Ovary (tissue), 3 donors: ENCODE measurements at regions not wholly inside any gene's neighbourhood (a gene's known extent, or its start where the extent isn't known, plus 50 kb on each side); places are given as distances from the start of the nearest gene placed in this dataset.

Experiments used
- POLR2A ChIP-seq: fragments of 450-650 bp; IDR thresholded peaks from one replicate; pipeline ENCODE4 v1.6.1; 2017; ENCODE audit warnings: antibody characterized with exemption, mild to moderate bottlenecking, moderate library complexity
- TF ChIP-seq, protein P1 (sequence below), 3 donors: fragments of 450-650 bp in 2 of 3; fragments of 200-600 bp in 1 of 3; IDR thresholded peaks; one replicate each; pipeline versions ENCODE4 v1.5.1 to v1.8.0; 2016 to 2022; ENCODE audit warnings: antibody characterized with exemption in 3 of 3, mild to moderate bottlenecking in 1 of 3
- donor health status: DM: no; HTN: no; CAD: no.

DNA sequence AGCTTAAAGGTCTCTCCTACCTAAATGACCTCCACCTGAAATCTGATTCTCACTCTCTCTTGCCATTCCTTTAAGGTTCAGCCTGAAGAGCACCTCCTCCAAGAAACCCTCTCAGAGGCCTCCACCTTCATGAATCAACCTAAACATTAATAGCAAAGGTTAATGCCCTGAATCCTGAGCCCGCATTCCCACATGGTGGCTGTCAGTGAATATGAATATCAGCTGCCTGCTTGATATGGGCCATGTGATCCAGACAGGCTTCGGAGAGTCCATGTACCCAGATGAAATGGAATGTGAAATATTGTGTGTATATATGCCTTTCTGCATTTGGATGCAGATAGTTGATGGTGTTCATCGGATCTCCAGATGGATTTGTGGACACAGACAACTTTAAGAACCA lies 317.5 kb downstream of the TOX3 start:
- TF ChIP-seq, protein P1, sequence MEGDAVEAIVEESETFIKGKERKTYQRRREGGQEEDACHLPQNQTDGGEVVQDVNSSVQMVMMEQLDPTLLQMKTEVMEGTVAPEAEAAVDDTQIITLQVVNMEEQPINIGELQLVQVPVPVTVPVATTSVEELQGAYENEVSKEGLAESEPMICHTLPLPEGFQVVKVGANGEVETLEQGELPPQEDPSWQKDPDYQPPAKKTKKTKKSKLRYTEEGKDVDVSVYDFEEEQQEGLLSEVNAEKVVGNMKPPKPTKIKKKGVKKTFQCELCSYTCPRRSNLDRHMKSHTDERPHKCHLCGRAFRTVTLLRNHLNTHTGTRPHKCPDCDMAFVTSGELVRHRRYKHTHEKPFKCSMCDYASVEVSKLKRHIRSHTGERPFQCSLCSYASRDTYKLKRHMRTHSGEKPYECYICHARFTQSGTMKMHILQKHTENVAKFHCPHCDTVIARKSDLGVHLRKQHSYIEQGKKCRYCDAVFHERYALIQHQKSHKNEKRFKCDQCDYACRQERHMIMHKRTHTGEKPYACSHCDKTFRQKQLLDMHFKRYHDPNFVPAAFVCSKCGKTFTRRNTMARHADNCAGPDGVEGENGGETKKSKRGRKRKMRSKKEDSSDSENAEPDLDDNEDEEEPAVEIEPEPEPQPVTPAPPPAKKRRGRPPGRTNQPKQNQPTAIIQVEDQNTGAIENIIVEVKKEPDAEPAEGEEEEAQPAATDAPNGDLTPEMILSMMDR (IDR thresholded peaks at IDR 0.05), result no peak
- TF ChIP-seq POLR2A, result no peak
